Vagina (tissue), 2 donors: ENCODE measurements at regions not wholly inside any gene's neighbourhood (a gene's known extent, or its start where the extent isn't known, plus 50 kb on each side); places are given as distances from the start of the nearest gene placed in this dataset.

Experiments used
- POLR2A ChIP-seq, 2 donors: fragments of 450-650 bp; IDR thresholded peaks; one replicate each; pipeline ENCODE4 v1.6.1; 2017; ENCODE audit warnings: antibody characterized with exemption in 2 of 2, mild to moderate bottlenecking in 2 of 2, moderate library complexity in 2 of 2
- POLR2AphosphoS5 ChIP-seq, 2 donors: sonication (generic); formaldehyde crosslinking; IDR thresholded peaks; one replicate each; pipeline ENCODE4 v1.9.0; 2017; ENCODE audit warnings: antibody characterized with exemption in 2 of 2, mild to moderate bottlenecking in 2 of 2, low read depth in 1 of 2; ENCODE audit not compliant: insufficient read depth in 1 of 2
- TF ChIP-seq, protein P1 (sequence below), 3 experiments: fragments of 450-650 bp in 2 of 3; fragments of 200-600 bp in 1 of 3; sonication (generic) in 1 of 3; IDR thresholded peaks; one replicate each; pipeline ENCODE4 v1.5.1; 2017 to 2019; ENCODE audit warnings: antibody characterized with exemption in 3 of 3, mild to moderate bottlenecking in 2 of 3, moderate library complexity in 2 of 3

DNA sequence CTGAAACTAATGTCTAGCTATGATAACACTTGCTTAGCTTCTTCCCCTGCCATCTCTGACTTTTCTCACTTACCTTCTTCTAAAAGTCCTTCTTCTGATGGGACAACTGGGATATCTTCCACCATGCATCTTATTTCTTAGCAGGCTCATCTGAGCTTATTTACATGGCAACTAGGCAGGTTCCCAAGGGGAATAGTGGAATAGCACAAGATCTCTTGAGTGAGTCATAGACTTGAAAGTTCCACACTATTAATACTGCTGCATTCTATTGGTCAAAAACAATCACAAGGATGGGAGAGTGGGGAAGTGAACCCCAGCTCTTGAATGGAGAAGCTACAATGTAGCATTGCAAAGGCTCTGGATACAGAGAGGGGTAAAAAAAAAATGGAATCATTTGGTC lies 142.1 kb downstream of the HAO1 start:
- TF ChIP-seq, protein P1, sequence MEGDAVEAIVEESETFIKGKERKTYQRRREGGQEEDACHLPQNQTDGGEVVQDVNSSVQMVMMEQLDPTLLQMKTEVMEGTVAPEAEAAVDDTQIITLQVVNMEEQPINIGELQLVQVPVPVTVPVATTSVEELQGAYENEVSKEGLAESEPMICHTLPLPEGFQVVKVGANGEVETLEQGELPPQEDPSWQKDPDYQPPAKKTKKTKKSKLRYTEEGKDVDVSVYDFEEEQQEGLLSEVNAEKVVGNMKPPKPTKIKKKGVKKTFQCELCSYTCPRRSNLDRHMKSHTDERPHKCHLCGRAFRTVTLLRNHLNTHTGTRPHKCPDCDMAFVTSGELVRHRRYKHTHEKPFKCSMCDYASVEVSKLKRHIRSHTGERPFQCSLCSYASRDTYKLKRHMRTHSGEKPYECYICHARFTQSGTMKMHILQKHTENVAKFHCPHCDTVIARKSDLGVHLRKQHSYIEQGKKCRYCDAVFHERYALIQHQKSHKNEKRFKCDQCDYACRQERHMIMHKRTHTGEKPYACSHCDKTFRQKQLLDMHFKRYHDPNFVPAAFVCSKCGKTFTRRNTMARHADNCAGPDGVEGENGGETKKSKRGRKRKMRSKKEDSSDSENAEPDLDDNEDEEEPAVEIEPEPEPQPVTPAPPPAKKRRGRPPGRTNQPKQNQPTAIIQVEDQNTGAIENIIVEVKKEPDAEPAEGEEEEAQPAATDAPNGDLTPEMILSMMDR (IDR thresholded peaks at IDR 0.05) = no peak
- TF ChIP-seq POLR2A (IDR thresholded peaks at IDR 0.05) (no peak), POLR2AphosphoS5 (IDR thresholded peaks at IDR 0.05; ENCODE audit: insufficient read depth in 1 of 2, low read depth in 1 of 2) (no peak)
